Activated T-helper 2 cell treated with anti-CD3 and anti-CD28 coated beads, Interferon-gamma antibody, Interleukin-2, Interleukin-4, amounts not matched to agents 10 μg/mL and 5 μg/mL and 100 μg/mL, durations not matched to agents 14 hours and 24 hours and 36 hours (primary cell): ENCODE measurements at regions not wholly inside any gene's neighbourhood (a gene's known extent, or its start where the extent isn't known, plus 50 kb on each side); places are given as distances from the start of the nearest gene placed in this dataset.

Experiments
- DNase-seq: peaks from one replicate; pipeline ENCODE4 v3.0.0; 2021; ENCODE audit warnings: low spot score
- H3K27ac Mint-ChIP-seq: one replicate; pipeline ENCODE4 v1.8.0; 2021; ENCODE audit warnings: mixed read lengths
- H3K27me3 Mint-ChIP-seq: one replicate; pipeline ENCODE4 v1.8.0; 2021; ENCODE audit warnings: low read depth, mixed read lengths
- H3K36me3 Mint-ChIP-seq: one replicate; pipeline ENCODE4 v1.8.0; 2021; ENCODE audit warnings: low read depth, mixed read lengths
- H3K4me1 Mint-ChIP-seq: one replicate; pipeline ENCODE4 v1.8.0; 2021; ENCODE audit warnings: low read depth, mixed read lengths
- H3K4me3 Mint-ChIP-seq: one replicate; pipeline ENCODE4 v1.8.0; 2021; ENCODE audit warnings: low read depth, mild to moderate bottlenecking, moderate library complexity, mixed read lengths
- H3K9me3 Mint-ChIP-seq: one replicate; pipeline ENCODE4 v1.8.0; 2021; ENCODE audit warnings: mixed read lengths
- intact Hi-C: fragments of 100-400 bp; cut with micrococcal nuclease; formaldehyde crosslinking; loops from one replicate; pipeline ENCODE4 v1.15.1; 2023

DNA sequence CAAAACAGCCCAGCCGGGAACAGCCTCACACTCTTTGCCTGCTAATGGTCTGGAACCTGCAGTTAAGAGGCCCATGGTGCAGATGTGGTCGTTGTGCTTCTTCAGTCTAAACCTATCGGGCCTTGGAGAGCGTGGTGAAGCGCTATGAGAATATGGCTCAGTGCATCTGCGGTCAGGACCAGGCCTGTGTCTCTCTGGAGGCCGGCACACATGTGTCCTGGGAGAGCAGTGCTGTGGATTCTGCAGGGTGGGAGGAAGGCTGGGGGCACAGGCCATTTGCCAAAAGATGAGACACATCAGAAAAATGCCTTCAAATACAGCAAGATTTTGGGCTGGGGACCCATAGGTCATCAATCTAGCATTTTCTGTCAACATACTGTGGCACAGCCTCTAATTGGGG is 231.5 kb upstream of the GLI3 start:
- intact Hi-C loops: no loop called here
- H3K27me3 Mint-ChIP-seq: no peaks in the 10 kb centered on the region
- H3K36me3 Mint-ChIP-seq: no peaks in the 10 kb centered on the region
- peaks cover 8% of the 10 kb centered on the region for H3K9me3 Mint-ChIP-seq
- DNase-seq: no peak
- no peaks in the 10 kb centered on the region for H3K4me1 Mint-ChIP-seq
- no peak overlapping the region for H3K27ac Mint-ChIP-seq
- H3K4me3 Mint-ChIP-seq: no peak overlapping the region

- no peak overlapping the region for H3K4me3 Mint-ChIP-seq
- intact Hi-C loops: no loop called here
- no peaks in the 10 kb centered on the region for H3K9me3 Mint-ChIP-seq
- no peaks in the 10 kb centered on the region for H3K36me3 Mint-ChIP-seq
- H3K27ac Mint-ChIP-seq: no peak overlapping the region
- H3K4me1 Mint-ChIP-seq: no peaks in the 10 kb centered on the region
- no peak for DNase-seq
- no peaks in the 10 kb centered on the region for H3K27me3 Mint-ChIP-seq
Observed at GRCh38 chr7:42461537-42461936, 224.5 kb upstream of the GLI3 start.

- no peak for DNase-seq
- Mint-ChIP-seq H3K36me3 (no peaks in the 10 kb centered on the region), H3K4me1 (no peaks in the 10 kb centered on the region), H3K27ac (no peak overlapping the region), H3K9me3 (no peaks in the 10 kb centered on the region), H3K27me3 (no peaks in the 10 kb centered on the region), H3K4me3 (no peak overlapping the region)
- intact Hi-C loops: no loop called here
Observed at GRCh38 chr7:42460933-42461332, 223.9 kb upstream of the GLI3 start.

- no peaks in the 10 kb centered on the region for H3K4me1 Mint-ChIP-seq
- no peaks in the 10 kb centered on the region for H3K36me3 Mint-ChIP-seq
- H3K27me3 Mint-ChIP-seq: no peaks in the 10 kb centered on the region
- no peak for DNase-seq
- intact Hi-C loops: no loop called here
- no peak overlapping the region for H3K27ac Mint-ChIP-seq
- no peaks in the 10 kb centered on the region for H3K9me3 Mint-ChIP-seq
- H3K4me3 Mint-ChIP-seq: no peak overlapping the region
Observed at GRCh38 chr7:42460148-42460547, 223.1 kb upstream of the GLI3 start.

GRCh38 chr7:42457663-42458062 is 220.7 kb upstream of the GLI3 start:
- Mint-ChIP-seq H3K27ac (no peak overlapping the region), H3K9me3 (no peaks in the 10 kb centered on the region), H3K36me3 (no peaks in the 10 kb centered on the region), H3K4me3 (no peak overlapping the region), H3K4me1 (no peaks in the 10 kb centered on the region), H3K27me3 (no peaks in the 10 kb centered on the region)
- intact Hi-C loops: no loop called here
- no peak for DNase-seq

DNA sequence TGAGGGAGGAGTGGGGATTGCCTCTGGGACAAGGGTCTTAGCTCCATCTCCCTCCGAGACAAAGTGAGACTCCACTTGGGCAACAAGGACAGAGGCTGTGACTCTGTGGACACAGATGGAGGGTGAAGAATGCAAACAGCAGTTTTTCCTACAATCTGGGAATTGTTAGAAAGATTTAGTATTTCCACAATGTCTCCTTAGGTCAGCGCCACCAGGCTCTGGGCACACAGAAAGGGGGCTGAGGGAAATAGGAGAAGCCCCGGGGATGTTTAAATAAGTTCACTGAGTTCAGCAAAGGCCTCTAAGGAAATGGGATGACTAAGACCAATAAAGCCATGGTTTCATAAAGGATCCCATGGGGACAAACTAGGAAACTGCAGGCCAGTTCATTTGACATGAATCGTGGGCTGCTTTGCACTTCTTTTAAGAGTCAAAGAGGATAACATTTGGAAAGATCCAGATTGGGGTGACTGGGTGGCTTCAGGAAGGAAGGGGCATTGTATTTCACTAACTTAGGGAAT is 219.8 kb upstream of the GLI3 start:
- H3K9me3 Mint-ChIP-seq: no peaks in the 10 kb centered on the region

GRCh38 chr7:42456267-42456666 is 219.3 kb upstream of the GLI3 start:
- DNase-seq: no peak
- H3K36me3 Mint-ChIP-seq: no peaks in the 10 kb centered on the region
- H3K9me3 Mint-ChIP-seq: no peaks in the 10 kb centered on the region
- H3K27me3 Mint-ChIP-seq: no peaks in the 10 kb centered on the region
- intact Hi-C loops: no loop called here
- no peaks in the 10 kb centered on the region for H3K4me1 Mint-ChIP-seq
- no peak overlapping the region for H3K4me3 Mint-ChIP-seq
- no peak overlapping the region for H3K27ac Mint-ChIP-seq

More for the DNA sequence above, 219.8 kb upstream of the GLI3 start:
- no peaks in the 10 kb centered on the region for H3K4me1 Mint-ChIP-seq
- no peak overlapping the region for H3K4me3 Mint-ChIP-seq
- H3K27ac Mint-ChIP-seq: no peak overlapping the region
- intact Hi-C loops: no loop called here
- no peaks in the 10 kb centered on the region for H3K36me3 Mint-ChIP-seq
- DNase-seq: no peak
- H3K27me3 Mint-ChIP-seq: no peaks in the 10 kb centered on the region

- no peaks in the 10 kb centered on the region for H3K4me1 Mint-ChIP-seq
- H3K9me3 Mint-ChIP-seq: no peaks in the 10 kb centered on the region
- intact Hi-C loops: no loop called here
- DNase-seq: no peak
- no peak overlapping the region for H3K27ac Mint-ChIP-seq
- H3K4me3 Mint-ChIP-seq: no peak overlapping the region
- no peaks in the 10 kb centered on the region for H3K36me3 Mint-ChIP-seq
- no peaks in the 10 kb centered on the region for H3K27me3 Mint-ChIP-seq
Observed at GRCh38 chr7:42453931-42454361, 216.9 kb upstream of the GLI3 start.

DNA sequence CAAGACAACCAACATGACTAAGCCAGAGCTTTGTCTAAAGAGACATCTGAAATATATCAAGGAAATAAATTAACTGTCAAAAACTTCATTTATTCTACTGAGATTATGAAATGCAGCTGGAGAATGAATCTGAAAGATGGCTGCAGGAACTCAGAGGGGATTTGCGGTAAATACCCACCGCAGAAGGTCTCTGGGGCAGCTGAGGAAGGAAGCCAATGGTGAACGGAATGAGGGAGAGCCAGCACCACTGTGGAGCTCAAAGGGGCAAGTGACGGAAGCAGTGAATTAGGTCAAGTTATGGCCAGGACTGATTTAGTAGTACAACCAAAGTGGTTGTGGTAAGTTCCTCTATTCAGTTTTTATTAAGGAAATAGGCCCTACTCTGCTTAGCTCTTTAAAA is 215.3 kb upstream of the GLI3 start:
- H3K27ac Mint-ChIP-seq: no peak overlapping the region
- no peak for DNase-seq
- H3K9me3 Mint-ChIP-seq: peaks cover 3% of the 10 kb centered on the region
- no peak overlapping the region for H3K4me3 Mint-ChIP-seq
- intact Hi-C loops: no loop called here
- H3K36me3 Mint-ChIP-seq: no peaks in the 10 kb centered on the region
- no peaks in the 10 kb centered on the region for H3K4me1 Mint-ChIP-seq
- no peaks in the 10 kb centered on the region for H3K27me3 Mint-ChIP-seq

DNA sequence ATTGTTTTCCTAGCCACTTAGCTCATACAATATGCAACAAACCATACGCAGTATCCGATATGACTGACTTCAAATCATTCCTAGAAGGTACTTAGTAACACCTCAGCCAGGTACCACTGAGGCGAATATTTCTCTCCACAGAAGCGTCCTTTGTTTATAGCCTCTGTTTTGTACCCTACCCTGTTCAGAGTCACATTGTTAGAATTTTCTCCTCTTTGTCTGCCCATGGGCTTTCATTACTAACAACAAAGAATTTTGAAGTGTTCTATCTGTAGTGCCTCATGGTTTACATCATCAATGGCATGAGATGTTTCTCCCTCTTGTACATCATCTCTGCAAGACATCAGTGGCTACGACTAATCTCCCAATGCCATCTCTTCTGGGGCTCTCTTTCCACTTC is 212.4 kb upstream of the GLI3 start:
- H3K27me3 Mint-ChIP-seq: no peaks in the 10 kb centered on the region
- H3K4me3 Mint-ChIP-seq: no peak overlapping the region
- H3K9me3 Mint-ChIP-seq: peaks cover 3% of the 10 kb centered on the region
- no peaks in the 10 kb centered on the region for H3K4me1 Mint-ChIP-seq
- H3K27ac Mint-ChIP-seq: no peak overlapping the region
- DNase-seq: no peak
- intact Hi-C loops: no loop called here
- no peaks in the 10 kb centered on the region for H3K36me3 Mint-ChIP-seq

DNA sequence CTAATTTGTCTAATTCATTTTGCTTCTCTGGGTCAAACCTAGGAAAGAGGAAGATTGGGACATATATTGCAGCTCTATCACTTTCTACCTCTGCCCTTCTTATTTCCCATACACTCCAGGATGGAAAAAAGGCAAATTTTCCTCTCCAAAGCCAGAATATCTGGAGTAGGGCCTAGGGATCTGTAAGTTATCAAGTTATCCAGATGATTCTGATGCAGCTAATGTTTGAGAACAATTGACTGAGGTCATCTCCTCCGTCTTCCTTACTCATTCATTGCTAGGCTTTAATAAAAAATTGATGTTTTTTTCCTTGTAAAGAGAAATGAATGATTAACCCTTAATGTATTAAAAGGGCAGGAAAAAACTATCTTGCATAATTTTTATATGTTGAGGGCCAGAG is 211.9 kb upstream of the GLI3 start:
- no peak for DNase-seq
- Mint-ChIP-seq H3K27me3 (no peaks in the 10 kb centered on the region), H3K9me3 (peaks cover 3% of the 10 kb centered on the region), H3K4me3 (no peak overlapping the region), H3K27ac (no peak overlapping the region), H3K36me3 (no peaks in the 10 kb centered on the region), H3K4me1 (no peaks in the 10 kb centered on the region)
- intact Hi-C loops: no loop called here

- DNase-seq: no peak
- Mint-ChIP-seq H3K27ac (no peak overlapping the region), H3K27me3 (no peaks in the 10 kb centered on the region), H3K9me3 (peaks cover 3% of the 10 kb centered on the region), H3K4me3 (no peak overlapping the region), H3K4me1 (no peaks in the 10 kb centered on the region), H3K36me3 (no peaks in the 10 kb centered on the region)
- intact Hi-C loops: no loop called here
Observed at GRCh38 chr7:42445691-42446090, 208.7 kb upstream of the GLI3 start.

DNA sequence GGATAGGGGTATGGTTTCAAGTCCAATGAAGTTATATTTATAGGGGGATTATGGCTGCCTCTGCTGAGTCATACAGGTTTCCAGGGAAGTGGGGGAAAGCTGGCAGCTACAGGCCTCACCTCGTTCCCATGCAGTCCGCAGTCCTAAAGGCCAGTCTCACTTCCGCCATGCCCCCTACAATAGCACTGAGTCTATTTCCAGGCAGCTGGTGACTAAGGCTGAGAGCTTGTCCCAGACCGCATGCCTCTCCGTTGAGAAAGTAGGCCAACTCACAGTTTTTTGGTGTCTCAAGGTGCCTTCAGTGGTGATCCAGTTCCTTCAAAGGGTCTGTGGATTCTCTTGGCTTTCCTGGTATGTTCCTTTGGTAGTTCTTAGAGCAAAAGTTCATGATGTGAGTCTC is 203.9 kb upstream of the GLI3 start:
- no peaks in the 10 kb centered on the region for H3K9me3 Mint-ChIP-seq
- H3K4me1 Mint-ChIP-seq: no peaks in the 10 kb centered on the region
- intact Hi-C loops: no loop called here
- no peak for DNase-seq
- no peaks in the 10 kb centered on the region for H3K36me3 Mint-ChIP-seq
- no peak overlapping the region for H3K4me3 Mint-ChIP-seq
- H3K27me3 Mint-ChIP-seq: no peaks in the 10 kb centered on the region
- no peak overlapping the region for H3K27ac Mint-ChIP-seq

DNA sequence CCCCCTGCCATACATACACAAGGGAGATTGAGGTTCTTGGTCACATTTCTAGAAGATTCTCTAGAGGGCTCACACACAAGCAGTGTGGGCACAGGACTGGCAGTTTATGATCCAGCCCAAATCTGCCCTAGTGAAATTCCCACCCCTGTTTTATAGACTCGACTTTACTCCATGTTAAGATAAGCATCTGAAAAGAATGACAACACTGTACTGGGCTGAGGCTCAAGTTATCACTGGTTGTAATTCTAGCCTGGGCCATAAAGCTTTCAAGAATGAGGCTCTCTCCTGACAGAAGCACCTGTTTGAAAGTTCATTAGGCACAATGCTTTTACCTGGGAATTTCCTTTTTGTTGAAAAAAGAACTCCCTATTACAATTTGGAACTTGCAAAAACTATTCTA is 195.6 kb upstream of the GLI3 start:
- no peaks in the 10 kb centered on the region for H3K27me3 Mint-ChIP-seq
- H3K4me3 Mint-ChIP-seq: no peak overlapping the region
- H3K9me3 Mint-ChIP-seq: no peaks in the 10 kb centered on the region
- H3K36me3 Mint-ChIP-seq: no peaks in the 10 kb centered on the region
- no peak overlapping the region for H3K27ac Mint-ChIP-seq
- DNase-seq: no peak
- intact Hi-C loops: no loop called here
- no peaks in the 10 kb centered on the region for H3K4me1 Mint-ChIP-seq
